Smooth muscle cell (in vitro differentiated cells): ENCODE measurements at regions not wholly inside any gene's neighbourhood (a gene's known extent, or its start where the extent isn't known, plus 50 kb on each side); places are given as distances from the start of the nearest gene placed in this dataset.

Source experiments
- DNase-seq: peaks from one replicate; lab custom pipeline; 2025; ENCODE audit not compliant: unreplicated experiment; lab: John Stamatoyannopoulos, UW
- H2AFZ ChIP-seq: fragments of 200-600 bp; sonication (generic); 2 replicates; pipeline ENCODE4 v1.6.0; 2016; ENCODE audit warnings: antibody characterized with exemption, low read depth, mild to moderate bottlenecking
- H3F3A ChIP-seq: fragments of 200-600 bp; sonication (generic); 2 replicates; pipeline ENCODE4 v1.6.0; 2017; ENCODE audit warnings: antibody characterized with exemption, low read depth
- H3K27ac ChIP-seq: fragments of 200-600 bp; sonication (generic); 2 replicates; pipeline ENCODE4 v1.5.1; 2016; ENCODE audit warnings: low read depth, mild to moderate bottlenecking
- H3K27me3 ChIP-seq: fragments of 200-600 bp; sonication (generic); 2 replicates; pipeline ENCODE4 v1.6.1; 2016; ENCODE audit warnings: low read depth, mild to moderate bottlenecking
- H3K36me3 ChIP-seq: fragments of 200-600 bp; sonication (generic); 2 replicates; pipeline ENCODE4 v1.5.1; 2016; ENCODE audit warnings: low read depth
- H3K4me1 ChIP-seq: fragments of 200-600 bp; sonication (generic); 2 replicates; pipeline ENCODE4 v1.5.1; 2016; ENCODE audit warnings: low read depth
- H3K4me2 ChIP-seq: fragments of 200-600 bp; sonication (generic); 2 replicates; pipeline ENCODE4 v1.6.0; 2016; ENCODE audit warnings: mild to moderate bottlenecking
- H3K4me3 ChIP-seq: fragments of 200-600 bp; sonication (generic); 2 replicates; pipeline ENCODE4 v1.5.1; 2016; ENCODE audit warnings: mild to moderate bottlenecking
- H3K79me2 ChIP-seq: fragments of 200-600 bp; sonication (generic); 2 replicates; pipeline ENCODE4 v1.6.0; 2016; ENCODE audit warnings: low read depth, mild to moderate bottlenecking
- H3K9ac ChIP-seq: fragments of 200-600 bp; sonication (generic); 2 replicates; pipeline ENCODE4 v1.6.0; 2016; ENCODE audit warnings: low read depth
- H3K9me3 ChIP-seq: fragments of 200-600 bp; sonication (generic); replicated peaks from 2 replicates; pipeline ENCODE4 v1.5.1; 2016; ENCODE audit warnings: low read depth
- H4K20me1 ChIP-seq: fragments of 200-600 bp; sonication (generic); 2 replicates; pipeline ENCODE4 v1.6.0; 2016; ENCODE audit warnings: low read depth
- WGBS: methylation state at CpG from one replicate; pipeline ENCODE4 v1.1.7; 2016; ENCODE audit warnings: low lambda C conversion rate; 5-methylcytosine and 5-hydroxymethylcytosine counted together
- TF ChIP-seq, protein P1 (sequence below): fragments of 200-600 bp; sonication (generic); IDR thresholded peaks from 2 replicates; pipeline ENCODE4 v1.5.1; 2017; ENCODE audit warnings: borderline replicate concordance, mild to moderate bottlenecking, antibody characterized with exemption; ENCODE audit not compliant: insufficient read depth, poor library complexity, severe bottlenecking

DNA sequence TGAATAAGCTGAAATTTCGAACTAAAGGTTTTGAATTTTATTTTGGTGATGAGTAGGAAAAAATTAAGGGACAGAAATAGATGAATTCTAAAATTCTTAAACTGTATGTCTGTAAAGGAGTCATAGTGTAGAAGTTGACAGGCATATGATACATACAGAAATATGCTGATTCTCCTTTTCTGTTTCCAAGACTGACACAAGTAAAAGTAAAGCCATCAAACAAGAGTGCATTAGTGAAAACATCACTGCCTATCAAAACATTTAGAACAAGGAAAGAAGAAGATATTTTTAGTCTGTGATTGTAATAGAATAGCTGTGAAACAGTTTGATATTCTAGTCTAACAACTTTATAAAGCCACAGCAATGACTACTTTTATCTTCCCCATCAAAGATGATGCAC lies 1318.0 kb upstream of the TENM4 start:
- Histone ChIP-seq H3K4me2 (no peak overlapping the region), H3K9me3 (no peaks in the 10 kb centered on the region), H4K20me1 (no peaks in the 10 kb centered on the region), H3K79me2 (no peaks in the 10 kb centered on the region), H3K27ac (no peak overlapping the region), H3F3A (no peaks in the 10 kb centered on the region), H3K27me3 (no peaks in the 10 kb centered on the region), H3K4me3 (no peak overlapping the region), H3K4me1 (peaks cover 20% of the 10 kb centered on the region), H2AFZ (no peak overlapping the region), H3K36me3 (no peaks in the 10 kb centered on the region), H3K9ac (no peak overlapping the region)
- TF ChIP-seq, protein P1, sequence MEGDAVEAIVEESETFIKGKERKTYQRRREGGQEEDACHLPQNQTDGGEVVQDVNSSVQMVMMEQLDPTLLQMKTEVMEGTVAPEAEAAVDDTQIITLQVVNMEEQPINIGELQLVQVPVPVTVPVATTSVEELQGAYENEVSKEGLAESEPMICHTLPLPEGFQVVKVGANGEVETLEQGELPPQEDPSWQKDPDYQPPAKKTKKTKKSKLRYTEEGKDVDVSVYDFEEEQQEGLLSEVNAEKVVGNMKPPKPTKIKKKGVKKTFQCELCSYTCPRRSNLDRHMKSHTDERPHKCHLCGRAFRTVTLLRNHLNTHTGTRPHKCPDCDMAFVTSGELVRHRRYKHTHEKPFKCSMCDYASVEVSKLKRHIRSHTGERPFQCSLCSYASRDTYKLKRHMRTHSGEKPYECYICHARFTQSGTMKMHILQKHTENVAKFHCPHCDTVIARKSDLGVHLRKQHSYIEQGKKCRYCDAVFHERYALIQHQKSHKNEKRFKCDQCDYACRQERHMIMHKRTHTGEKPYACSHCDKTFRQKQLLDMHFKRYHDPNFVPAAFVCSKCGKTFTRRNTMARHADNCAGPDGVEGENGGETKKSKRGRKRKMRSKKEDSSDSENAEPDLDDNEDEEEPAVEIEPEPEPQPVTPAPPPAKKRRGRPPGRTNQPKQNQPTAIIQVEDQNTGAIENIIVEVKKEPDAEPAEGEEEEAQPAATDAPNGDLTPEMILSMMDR = no peak
- no peak for DNase-seq
- 87% methylated on average over 1 of the region's 1 CpG for WGBS

DNA sequence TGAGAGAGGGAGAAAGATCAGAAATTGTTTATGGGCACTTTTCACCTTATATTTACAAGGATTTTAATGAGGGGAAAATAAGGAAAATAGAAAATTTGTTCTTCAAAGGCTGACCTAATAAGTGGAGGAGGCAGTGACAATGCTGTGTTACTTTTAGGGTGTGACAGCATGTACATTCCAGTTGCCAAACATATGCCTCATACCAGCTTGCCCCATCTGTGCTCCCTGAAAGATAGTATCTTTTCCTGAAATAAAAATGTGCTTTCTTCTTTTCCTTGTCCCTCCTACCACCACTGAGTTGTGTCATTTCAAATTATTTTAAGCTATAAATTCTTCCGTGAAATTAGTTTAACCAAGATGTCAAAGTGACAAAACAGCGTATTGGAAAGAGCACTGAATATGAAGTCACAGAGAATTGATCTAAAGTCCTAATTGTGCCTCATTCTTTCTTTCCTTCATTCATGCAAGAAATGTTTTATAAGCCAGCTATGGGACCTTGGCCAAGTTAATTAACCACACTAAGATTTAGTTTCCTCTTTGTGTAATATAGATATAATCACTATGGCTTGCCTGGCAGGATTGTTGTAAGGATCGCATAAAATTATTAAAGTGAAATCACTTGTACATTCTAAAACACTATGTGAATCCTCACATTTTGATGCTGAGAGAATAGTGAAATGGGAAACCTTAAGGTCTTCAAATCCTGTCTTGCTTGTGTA lies 1307.5 kb upstream of the TENM4 start:
- WGBS = 93% methylated on average over 3 of the region's 3 CpGs
- TF ChIP-seq, protein P1 = no peak
- H3K36me3 ChIP-seq = no peaks in the 10 kb centered on the region
- H3K9me3 ChIP-seq = no peaks in the 10 kb centered on the region
- H3K4me2 ChIP-seq = no peak overlapping the region
- H3K27me3 ChIP-seq = no peaks in the 10 kb centered on the region
- no peak overlapping the region for H2AFZ ChIP-seq
- H3K4me1 ChIP-seq = no peaks in the 10 kb centered on the region
- H3K4me3 ChIP-seq = no peak overlapping the region
- no peaks in the 10 kb centered on the region for H3F3A ChIP-seq
- no peaks in the 10 kb centered on the region for H3K79me2 ChIP-seq
- H3K9ac ChIP-seq = no peak overlapping the region
- DNase-seq = no peak
- H4K20me1 ChIP-seq = no peaks in the 10 kb centered on the region
- no peak overlapping the region for H3K27ac ChIP-seq

DNA sequence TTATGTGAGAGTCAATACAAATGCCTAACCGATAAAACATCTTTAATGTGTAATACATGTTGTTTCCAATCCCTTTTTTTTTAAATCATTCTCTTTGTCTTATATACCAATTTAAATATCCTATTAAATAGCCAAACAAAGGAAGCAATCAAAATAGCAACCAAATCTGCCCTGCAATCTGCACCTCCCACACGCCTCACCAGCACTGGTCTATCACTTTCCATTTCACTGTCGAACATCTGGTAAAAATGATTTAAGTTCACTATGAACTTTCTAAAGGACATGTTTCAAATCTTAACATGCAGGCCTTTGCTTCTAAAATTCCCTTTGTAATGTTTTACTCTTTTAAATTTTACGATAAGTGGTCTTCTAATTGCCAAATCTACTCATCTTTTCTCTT lies 1305.5 kb upstream of the TENM4 start:
- Histone ChIP-seq H3K79me2 (no peaks in the 10 kb centered on the region), H4K20me1 (no peaks in the 10 kb centered on the region), H3K4me2 (no peak overlapping the region), H3K4me1 (no peaks in the 10 kb centered on the region), H3K9ac (no peak overlapping the region), H2AFZ (no peak overlapping the region), H3K9me3 (no peaks in the 10 kb centered on the region), H3K27ac (no peak overlapping the region), H3K36me3 (no peaks in the 10 kb centered on the region), H3K27me3 (no peaks in the 10 kb centered on the region), H3K4me3 (no peak overlapping the region), H3F3A (no peaks in the 10 kb centered on the region)
- no peak for DNase-seq
- TF ChIP-seq, protein P1 = no peak
- 94% methylated on average over 4 of the region's 4 CpGs for WGBS

DNA sequence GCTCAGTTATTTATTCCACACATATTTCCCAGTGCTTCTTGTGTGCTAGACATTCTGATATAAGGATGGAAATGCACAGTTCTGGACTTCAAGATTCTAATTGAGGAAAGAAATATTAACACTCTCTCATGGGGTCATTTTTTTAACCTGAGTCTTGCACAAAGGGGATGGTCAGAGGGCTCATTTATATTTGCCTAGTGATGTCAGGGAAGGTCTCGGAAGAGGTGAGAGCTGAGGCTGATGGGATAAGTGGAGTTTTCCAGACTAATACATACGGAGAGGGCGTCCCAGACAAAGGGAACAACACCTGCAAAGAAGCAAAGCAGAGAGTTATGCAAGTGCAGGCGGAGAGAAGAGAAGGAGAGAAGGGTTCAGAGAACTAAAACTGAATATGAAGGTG lies 1304.6 kb upstream of the TENM4 start:
- no peak overlapping the region for H3K4me2 ChIP-seq
- H3K4me1 ChIP-seq = no peaks in the 10 kb centered on the region
- H3K9ac ChIP-seq = no peak overlapping the region
- WGBS = 79% methylated on average over 3 of the region's 4 CpGs
- no peak overlapping the region for H2AFZ ChIP-seq
- H3K79me2 ChIP-seq = no peaks in the 10 kb centered on the region
- H3K9me3 ChIP-seq = no peaks in the 10 kb centered on the region
- H3K4me3 ChIP-seq = no peak overlapping the region
- DNase-seq = no peak
- H3F3A ChIP-seq = no peaks in the 10 kb centered on the region
- no peaks in the 10 kb centered on the region for H3K36me3 ChIP-seq
- H4K20me1 ChIP-seq = no peaks in the 10 kb centered on the region
- TF ChIP-seq, protein P1 = no peak
- no peaks in the 10 kb centered on the region for H3K27me3 ChIP-seq
- H3K27ac ChIP-seq = no peak overlapping the region
